ENCODE measurements at regions not wholly inside any gene's neighbourhood (a gene's known extent, or its start where the extent isn't known, plus 50 kb on each side); places are given as distances from the start of the nearest gene placed in this dataset.

DNA sequence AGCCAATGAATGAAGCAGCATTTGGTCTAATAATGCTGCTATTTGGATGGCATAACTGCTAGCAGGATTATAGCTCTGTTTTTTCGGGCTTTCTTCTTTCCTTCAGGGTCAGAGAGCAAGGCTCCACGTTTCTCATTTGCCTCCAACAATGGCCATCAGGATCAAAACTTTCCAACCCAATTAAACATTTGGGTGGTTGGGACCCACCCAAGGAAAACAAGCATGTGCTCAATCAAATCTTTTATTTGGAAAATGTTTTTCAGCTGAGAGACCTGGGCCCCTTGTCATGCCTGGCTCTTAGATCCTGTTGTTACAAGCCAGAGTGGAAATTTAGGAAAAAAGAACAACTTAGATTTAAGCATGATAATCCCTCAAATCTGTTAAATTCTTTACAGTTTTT lies 373.1 kb upstream of the USP24 start:
- Histone ChIP-seq H3K79me2 (ENCODE audit: low read length) (no peaks in the 10 kb centered on the region), H3K4me1 (ENCODE audit: low read length) (no peaks in the 10 kb centered on the region), H3K4me3 (ENCODE audit: low read length) (no peak overlapping the region), H3K9ac (ENCODE audit: low read length) (no peak overlapping the region), H3K4me2 (ENCODE audit: low read length) (no peak overlapping the region), H3K27me3 (ENCODE audit: low read depth, low read length) (no peaks in the 10 kb centered on the region), H3K36me3 (replicated peaks; ENCODE audit: low read depth, low read length) (no peaks in the 10 kb centered on the region), H3K9me3 (ENCODE audit: insufficient read depth, low read length) (no peaks in the 10 kb centered on the region), H3K27ac (ENCODE audit: low read length) (no peak overlapping the region), H2AFZ (ENCODE audit: low read depth, low read length) (no peak overlapping the region), H4K20me1 (ENCODE audit: insufficient read depth, low read length) (no peaks in the 10 kb centered on the region)
- TF ChIP-seq, protein P1, sequence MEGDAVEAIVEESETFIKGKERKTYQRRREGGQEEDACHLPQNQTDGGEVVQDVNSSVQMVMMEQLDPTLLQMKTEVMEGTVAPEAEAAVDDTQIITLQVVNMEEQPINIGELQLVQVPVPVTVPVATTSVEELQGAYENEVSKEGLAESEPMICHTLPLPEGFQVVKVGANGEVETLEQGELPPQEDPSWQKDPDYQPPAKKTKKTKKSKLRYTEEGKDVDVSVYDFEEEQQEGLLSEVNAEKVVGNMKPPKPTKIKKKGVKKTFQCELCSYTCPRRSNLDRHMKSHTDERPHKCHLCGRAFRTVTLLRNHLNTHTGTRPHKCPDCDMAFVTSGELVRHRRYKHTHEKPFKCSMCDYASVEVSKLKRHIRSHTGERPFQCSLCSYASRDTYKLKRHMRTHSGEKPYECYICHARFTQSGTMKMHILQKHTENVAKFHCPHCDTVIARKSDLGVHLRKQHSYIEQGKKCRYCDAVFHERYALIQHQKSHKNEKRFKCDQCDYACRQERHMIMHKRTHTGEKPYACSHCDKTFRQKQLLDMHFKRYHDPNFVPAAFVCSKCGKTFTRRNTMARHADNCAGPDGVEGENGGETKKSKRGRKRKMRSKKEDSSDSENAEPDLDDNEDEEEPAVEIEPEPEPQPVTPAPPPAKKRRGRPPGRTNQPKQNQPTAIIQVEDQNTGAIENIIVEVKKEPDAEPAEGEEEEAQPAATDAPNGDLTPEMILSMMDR (IDR thresholded peaks at IDR 0.05; ENCODE audit: low read depth, low read length) = no peak

DNA sequence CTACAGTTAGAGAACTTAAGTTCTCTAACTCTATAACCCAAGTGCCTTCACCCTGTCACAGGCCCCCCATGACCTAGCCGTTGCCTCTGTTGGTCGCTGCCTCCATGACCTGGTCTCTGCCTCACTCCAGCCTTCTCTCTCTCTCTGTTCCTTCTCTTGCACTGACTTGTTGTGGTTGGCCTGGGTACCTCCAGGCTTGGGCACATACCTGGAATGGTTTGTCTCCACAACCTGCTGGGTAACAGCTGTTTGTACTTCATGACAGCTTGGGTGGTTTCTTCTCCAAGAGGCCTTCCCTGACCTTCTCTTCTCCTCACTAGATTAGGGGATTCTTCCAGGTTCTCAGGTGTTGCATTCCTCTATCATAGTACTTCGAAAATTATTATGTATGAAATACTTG lies 371.6 kb upstream of the USP24 start:
- H3K36me3 ChIP-seq (replicated peaks; ENCODE audit: low read depth, low read length) = no peaks in the 10 kb centered on the region
- no peak overlapping the region for H2AFZ ChIP-seq (ENCODE audit: low read depth, low read length)
- H3K79me2 ChIP-seq (ENCODE audit: low read length) = no peaks in the 10 kb centered on the region
- no peak overlapping the region for H3K27ac ChIP-seq (ENCODE audit: low read length)
- H3K4me1 ChIP-seq (ENCODE audit: low read length) = no peaks in the 10 kb centered on the region
- H3K4me3 ChIP-seq (ENCODE audit: low read length) = no peak overlapping the region
- no peaks in the 10 kb centered on the region for H4K20me1 ChIP-seq (ENCODE audit: insufficient read depth, low read length)
- H3K9ac ChIP-seq (ENCODE audit: low read length) = no peak overlapping the region
- H3K4me2 ChIP-seq (ENCODE audit: low read length) = no peak overlapping the region
- H3K9me3 ChIP-seq (ENCODE audit: insufficient read depth, low read length) = no peaks in the 10 kb centered on the region
- TF ChIP-seq, protein P1 (IDR thresholded peaks at IDR 0.05; ENCODE audit: low read depth, low read length) = no peak
- TF ChIP-seq EZH2phosphoT487 (IDR thresholded peaks at IDR 0.05; ENCODE audit: low read depth) = no peak
- H3K27me3 ChIP-seq (ENCODE audit: low read depth, low read length) = no peaks in the 10 kb centered on the region

DNA sequence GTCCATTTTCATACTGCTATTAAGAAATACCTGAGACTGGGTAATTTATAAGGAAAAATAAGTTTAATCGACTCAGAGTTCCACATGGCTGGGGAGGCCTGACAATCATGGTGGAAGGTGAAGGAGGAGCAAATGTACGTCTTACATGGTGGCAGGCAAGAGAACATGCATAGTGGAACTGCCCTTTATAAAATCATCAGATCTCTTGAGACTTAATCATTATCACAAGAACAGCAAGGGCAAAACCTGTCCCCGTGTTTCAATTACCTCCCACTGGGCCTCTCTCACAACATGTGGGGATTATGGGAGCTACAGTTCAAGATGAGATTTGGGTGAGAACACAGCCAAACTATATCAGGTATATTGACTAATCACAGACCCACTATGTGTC lies 370.2 kb upstream of the USP24 start:
- Histone ChIP-seq H3K4me2 (ENCODE audit: low read length) (no peak overlapping the region), H3K4me1 (ENCODE audit: low read length) (no peaks in the 10 kb centered on the region), H2AFZ (ENCODE audit: low read depth, low read length) (no peak overlapping the region), H3K27ac (ENCODE audit: low read length) (no peak overlapping the region), H3K27me3 (ENCODE audit: low read depth, low read length) (no peaks in the 10 kb centered on the region), H3K4me3 (ENCODE audit: low read length) (no peak overlapping the region), H3K9ac (ENCODE audit: low read length) (no peak overlapping the region), H3K36me3 (replicated peaks; ENCODE audit: low read depth, low read length) (no peaks in the 10 kb centered on the region), H4K20me1 (ENCODE audit: insufficient read depth, low read length) (no peaks in the 10 kb centered on the region), H3K79me2 (ENCODE audit: low read length) (no peaks in the 10 kb centered on the region), H3K9me3 (ENCODE audit: insufficient read depth, low read length) (no peaks in the 10 kb centered on the region)
- TF ChIP-seq, protein P1 (IDR thresholded peaks at IDR 0.05; ENCODE audit: low read depth, low read length) = no peak
- no peak for TF ChIP-seq EZH2phosphoT487 (IDR thresholded peaks at IDR 0.05; ENCODE audit: low read depth)

DNA sequence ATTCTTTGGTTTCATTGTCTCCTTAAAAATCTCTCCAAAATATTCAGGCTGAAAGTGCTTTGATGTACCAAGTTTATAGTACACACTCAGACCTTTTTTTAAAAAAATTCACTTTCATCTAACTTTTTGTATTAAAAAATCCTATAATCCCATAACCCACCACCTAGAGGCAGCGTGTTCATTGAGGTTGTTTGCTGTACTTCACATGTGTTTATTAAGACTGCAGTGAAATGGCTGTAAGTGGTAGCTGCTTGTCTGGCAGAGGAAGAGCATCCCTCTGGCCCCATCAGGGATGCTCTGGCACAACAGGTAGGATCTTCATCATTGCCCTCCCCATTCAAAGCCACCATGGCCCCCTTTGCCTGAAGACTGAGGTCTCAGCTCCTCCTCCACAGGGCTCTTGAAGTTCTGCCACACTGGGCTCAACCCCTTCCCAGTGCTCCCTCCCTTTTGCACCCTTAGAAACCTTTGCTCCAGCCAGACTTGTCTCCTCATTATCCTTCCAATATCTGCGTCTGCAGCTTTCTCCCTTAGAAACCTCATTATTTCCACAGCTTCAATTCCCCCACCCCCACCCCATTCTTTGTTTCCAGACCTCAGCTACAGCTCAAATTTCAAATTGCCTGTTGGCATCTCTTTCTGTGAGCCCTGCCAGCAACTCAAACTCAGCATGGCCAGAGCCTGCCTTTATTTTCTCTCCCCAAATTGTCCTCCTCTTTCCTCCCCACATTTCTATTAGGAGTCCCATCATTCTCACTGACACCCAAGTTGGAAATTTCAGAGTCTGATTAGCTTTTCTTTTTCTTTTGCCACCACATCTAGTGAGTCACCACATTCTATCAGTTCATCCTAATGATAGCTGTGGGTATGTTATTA lies 369.6 kb upstream of the USP24 start:
- Histone ChIP-seq H3K79me2 (ENCODE audit: low read length) (no peaks in the 10 kb centered on the region), H4K20me1 (ENCODE audit: insufficient read depth, low read length) (no peaks in the 10 kb centered on the region), H3K9ac (ENCODE audit: low read length) (no peak overlapping the region), H3K4me1 (ENCODE audit: low read length) (no peaks in the 10 kb centered on the region), H3K36me3 (replicated peaks; ENCODE audit: low read depth, low read length) (no peaks in the 10 kb centered on the region), H3K4me2 (ENCODE audit: low read length) (no peak overlapping the region), H3K27me3 (ENCODE audit: low read depth, low read length) (no peaks in the 10 kb centered on the region), H3K9me3 (ENCODE audit: insufficient read depth, low read length) (no peaks in the 10 kb centered on the region), H3K4me3 (ENCODE audit: low read length) (no peak overlapping the region), H3K27ac (ENCODE audit: low read length) (no peak overlapping the region), H2AFZ (ENCODE audit: low read depth, low read length) (no peak overlapping the region)
- no peak for TF ChIP-seq EZH2phosphoT487 (IDR thresholded peaks at IDR 0.05; ENCODE audit: low read depth)
- TF ChIP-seq, protein P1 (IDR thresholded peaks at IDR 0.05; ENCODE audit: low read depth, low read length) = no peak

Measured in OCI-LY3 (cell line).